ENCODE measurements at regions not wholly inside any gene's neighbourhood (a gene's known extent, or its start where the extent isn't known, plus 50 kb on each side); places are given as distances from the start of the nearest gene placed in this dataset.

DNA sequence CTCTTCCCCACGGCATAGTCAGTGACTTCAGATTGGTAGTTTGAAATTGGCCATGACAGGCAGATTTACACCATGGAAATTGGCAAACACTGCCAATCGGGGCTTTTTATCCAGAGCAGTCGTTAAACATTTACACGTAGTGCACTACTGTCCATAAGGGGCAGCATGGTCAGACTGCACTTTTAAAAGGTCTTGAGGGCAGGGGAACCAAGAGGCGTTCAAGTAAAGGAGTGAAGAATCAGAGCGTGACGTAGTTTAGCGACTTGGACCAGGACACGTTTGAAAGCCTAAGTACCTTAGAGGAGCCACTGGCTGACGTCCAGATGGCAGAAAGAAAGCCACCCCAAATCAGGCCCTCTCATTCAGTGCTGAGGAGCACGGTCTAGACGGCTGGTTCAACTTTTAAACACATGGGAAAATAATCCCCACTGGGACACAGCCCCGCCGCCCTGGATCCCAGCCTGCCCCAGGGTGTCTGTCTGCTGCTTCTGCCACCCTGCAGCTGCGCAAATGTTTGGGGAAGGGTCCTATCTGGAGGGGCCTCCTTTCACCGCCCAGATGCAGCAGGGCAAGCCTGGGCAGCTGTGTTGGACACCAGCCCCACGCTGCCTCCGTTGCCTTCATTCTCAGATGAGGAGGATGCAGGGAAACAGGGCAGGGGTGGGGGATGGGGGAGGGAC lies 52.5 kb upstream of the PPP2R5C start:
- H3K4me1 ChIP-seq (ENCODE audit: control insufficient read depth, insufficient read depth, low read length), result no peaks in the 10 kb centered on the region
- TF ChIP-seq, protein P1, sequence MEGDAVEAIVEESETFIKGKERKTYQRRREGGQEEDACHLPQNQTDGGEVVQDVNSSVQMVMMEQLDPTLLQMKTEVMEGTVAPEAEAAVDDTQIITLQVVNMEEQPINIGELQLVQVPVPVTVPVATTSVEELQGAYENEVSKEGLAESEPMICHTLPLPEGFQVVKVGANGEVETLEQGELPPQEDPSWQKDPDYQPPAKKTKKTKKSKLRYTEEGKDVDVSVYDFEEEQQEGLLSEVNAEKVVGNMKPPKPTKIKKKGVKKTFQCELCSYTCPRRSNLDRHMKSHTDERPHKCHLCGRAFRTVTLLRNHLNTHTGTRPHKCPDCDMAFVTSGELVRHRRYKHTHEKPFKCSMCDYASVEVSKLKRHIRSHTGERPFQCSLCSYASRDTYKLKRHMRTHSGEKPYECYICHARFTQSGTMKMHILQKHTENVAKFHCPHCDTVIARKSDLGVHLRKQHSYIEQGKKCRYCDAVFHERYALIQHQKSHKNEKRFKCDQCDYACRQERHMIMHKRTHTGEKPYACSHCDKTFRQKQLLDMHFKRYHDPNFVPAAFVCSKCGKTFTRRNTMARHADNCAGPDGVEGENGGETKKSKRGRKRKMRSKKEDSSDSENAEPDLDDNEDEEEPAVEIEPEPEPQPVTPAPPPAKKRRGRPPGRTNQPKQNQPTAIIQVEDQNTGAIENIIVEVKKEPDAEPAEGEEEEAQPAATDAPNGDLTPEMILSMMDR (IDR thresholded peaks at IDR 0.05), result no peak
- TF ChIP-seq, protein P2, sequence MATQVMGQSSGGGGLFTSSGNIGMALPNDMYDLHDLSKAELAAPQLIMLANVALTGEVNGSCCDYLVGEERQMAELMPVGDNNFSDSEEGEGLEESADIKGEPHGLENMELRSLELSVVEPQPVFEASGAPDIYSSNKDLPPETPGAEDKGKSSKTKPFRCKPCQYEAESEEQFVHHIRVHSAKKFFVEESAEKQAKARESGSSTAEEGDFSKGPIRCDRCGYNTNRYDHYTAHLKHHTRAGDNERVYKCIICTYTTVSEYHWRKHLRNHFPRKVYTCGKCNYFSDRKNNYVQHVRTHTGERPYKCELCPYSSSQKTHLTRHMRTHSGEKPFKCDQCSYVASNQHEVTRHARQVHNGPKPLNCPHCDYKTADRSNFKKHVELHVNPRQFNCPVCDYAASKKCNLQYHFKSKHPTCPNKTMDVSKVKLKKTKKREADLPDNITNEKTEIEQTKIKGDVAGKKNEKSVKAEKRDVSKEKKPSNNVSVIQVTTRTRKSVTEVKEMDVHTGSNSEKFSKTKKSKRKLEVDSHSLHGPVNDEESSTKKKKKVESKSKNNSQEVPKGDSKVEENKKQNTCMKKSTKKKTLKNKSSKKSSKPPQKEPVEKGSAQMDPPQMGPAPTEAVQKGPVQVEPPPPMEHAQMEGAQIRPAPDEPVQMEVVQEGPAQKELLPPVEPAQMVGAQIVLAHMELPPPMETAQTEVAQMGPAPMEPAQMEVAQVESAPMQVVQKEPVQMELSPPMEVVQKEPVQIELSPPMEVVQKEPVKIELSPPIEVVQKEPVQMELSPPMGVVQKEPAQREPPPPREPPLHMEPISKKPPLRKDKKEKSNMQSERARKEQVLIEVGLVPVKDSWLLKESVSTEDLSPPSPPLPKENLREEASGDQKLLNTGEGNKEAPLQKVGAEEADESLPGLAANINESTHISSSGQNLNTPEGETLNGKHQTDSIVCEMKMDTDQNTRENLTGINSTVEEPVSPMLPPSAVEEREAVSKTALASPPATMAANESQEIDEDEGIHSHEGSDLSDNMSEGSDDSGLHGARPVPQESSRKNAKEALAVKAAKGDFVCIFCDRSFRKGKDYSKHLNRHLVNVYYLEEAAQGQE (IDR thresholded peaks at IDR 0.05; ENCODE audit: insufficient read depth in 1 of 2, low read depth in 2 of 2, low read length in 1 of 2), result no peak
- TF ChIP-seq TCF7L2 (IDR thresholded peaks at IDR 0.05; ENCODE audit: low read depth, low read length) (no peak), SIN3A (IDR thresholded peaks at IDR 0.05; ENCODE audit: borderline replicate concordance, insufficient read depth, low read depth, low read length) (no peak), POLR2AphosphoS5 (IDR thresholded peaks at IDR 0.05; ENCODE audit: low read depth, low read length) (no peak)
- POLR2A ChIA-PET, result no interaction called here
- BruUV-seq (replicated peaks), result no TSS peak
- in situ Hi-C loops (cut with HindIII; ENCODE audit: low pct_unique_long_range_greater_than_20kb, low sequenced_read_pairs), result no loop called here
- H3K9me3 ChIP-seq (ENCODE audit: control insufficient read depth, insufficient read depth, low read depth, low read length), result no peaks in the 10 kb centered on the region
- H3K27ac ChIP-seq (ENCODE audit: low read length), result no peak overlapping the region
- DNase-seq (ENCODE audit: low read depth, low spot score), result no peak
- no peaks in the 10 kb centered on the region for H3K27me3 ChIP-seq (ENCODE audit: control insufficient read depth, insufficient read depth, low read length)
- H3K4me3 ChIP-seq (ENCODE audit: low read depth in 2 of 2, low read length in 2 of 2), result no peak overlapping the region
- H3K36me3 ChIP-seq (ENCODE audit: control insufficient read depth, insufficient read depth, low read length), result no peaks in the 10 kb centered on the region
- ATAC-seq, result no peak
- CTCF ChIA-PET, result interaction anchor here (0.6 kb wide), 1 partner anchor 245 kb away, joined by 3 read pairs; no protein-coding TSS in a partner anchor
- intact Hi-C loops (cut with micrococcal nuclease; ENCODE audit: unreplicated experiment), result loop anchor here (10.0 kb wide), 1 partner anchor 236 kb away; no protein-coding TSS in a partner anchor

DNA sequence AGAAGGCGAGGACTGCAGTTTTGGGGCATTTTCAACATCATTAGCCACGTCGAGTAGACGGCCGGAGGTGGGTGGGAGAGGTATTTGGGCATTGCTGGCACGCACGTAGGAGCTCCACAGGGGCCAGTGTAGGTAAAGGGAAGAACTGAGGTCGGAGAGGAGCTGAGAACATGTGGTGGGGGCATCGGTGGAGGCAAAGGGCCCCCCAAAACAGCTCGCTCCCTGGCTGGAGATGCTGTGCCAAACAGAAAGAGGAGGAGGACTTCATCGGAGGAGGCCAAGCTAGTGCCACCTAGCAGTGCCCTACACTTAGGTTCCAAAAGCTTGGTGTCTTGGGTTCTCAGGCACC lies 52.0 kb upstream of the PPP2R5C start:
- intact Hi-C loops (cut with micrococcal nuclease; ENCODE audit: unreplicated experiment), result loop anchor here (10.0 kb wide), 1 partner anchor 235 kb away; no protein-coding TSS in a partner anchor
- POLR2A ChIA-PET, result no interaction called here

More for the DNA sequence above, 52.0 kb upstream of the PPP2R5C start:
- TF ChIP-seq SIN3A (IDR thresholded peaks at IDR 0.05; ENCODE audit: borderline replicate concordance, insufficient read depth, low read depth, low read length) (no peak), POLR2AphosphoS5 (IDR thresholded peaks at IDR 0.05; ENCODE audit: low read depth, low read length) (no peak), TCF7L2 (IDR thresholded peaks at IDR 0.05; ENCODE audit: low read depth, low read length) (no peak)
- TF ChIP-seq, protein P1 (IDR thresholded peaks at IDR 0.05), result no peak
- TF ChIP-seq, protein P2 (IDR thresholded peaks at IDR 0.05; ENCODE audit: insufficient read depth in 1 of 2, low read depth in 2 of 2, low read length in 1 of 2), result no peak
- no TSS peak for BruUV-seq (replicated peaks)
- H3K36me3 ChIP-seq (ENCODE audit: control insufficient read depth, insufficient read depth, low read length), result no peaks in the 10 kb centered on the region
- in situ Hi-C loops (cut with HindIII; ENCODE audit: low pct_unique_long_range_greater_than_20kb, low sequenced_read_pairs), result no loop called here
- no peaks in the 10 kb centered on the region for H3K9me3 ChIP-seq (ENCODE audit: control insufficient read depth, insufficient read depth, low read depth, low read length)
- CTCF ChIA-PET, result no interaction called here
- no peaks in the 10 kb centered on the region for H3K4me1 ChIP-seq (ENCODE audit: control insufficient read depth, insufficient read depth, low read length)
- no peak overlapping the region for H3K27ac ChIP-seq (ENCODE audit: low read length)
- H3K27me3 ChIP-seq (ENCODE audit: control insufficient read depth, insufficient read depth, low read length), result no peaks in the 10 kb centered on the region
- ATAC-seq (no peak), DNase-seq (ENCODE audit: low read depth, low spot score) (no peak)
- H3K4me3 ChIP-seq (ENCODE audit: low read depth in 2 of 2, low read length in 2 of 2), result no peak overlapping the region
